OCI-LY3 (cell line): ENCODE measurements at regions not wholly inside any gene's neighbourhood (a gene's known extent, or its start where the extent isn't known, plus 50 kb on each side); places are given as distances from the start of the nearest gene placed in this dataset.

Source experiments
- EZH2phosphoT487 ChIP-seq: fragments of 200-600 bp; shearing (Covaris generic); IDR thresholded peaks from 2 replicates; pipeline ENCODE4 v1.6.1; 2018; ENCODE audit warnings: antibody characterized with exemption, mixed run types, low read depth
- TF ChIP-seq, protein P1 (sequence below): fragments of 200-600, 300-600 bp; sonication (generic); IDR thresholded peaks from 2 replicates; pipeline ENCODE4 v1.5.1; 2014; ENCODE audit warnings: antibody characterized with exemption, low read length, low read depth

DNA sequence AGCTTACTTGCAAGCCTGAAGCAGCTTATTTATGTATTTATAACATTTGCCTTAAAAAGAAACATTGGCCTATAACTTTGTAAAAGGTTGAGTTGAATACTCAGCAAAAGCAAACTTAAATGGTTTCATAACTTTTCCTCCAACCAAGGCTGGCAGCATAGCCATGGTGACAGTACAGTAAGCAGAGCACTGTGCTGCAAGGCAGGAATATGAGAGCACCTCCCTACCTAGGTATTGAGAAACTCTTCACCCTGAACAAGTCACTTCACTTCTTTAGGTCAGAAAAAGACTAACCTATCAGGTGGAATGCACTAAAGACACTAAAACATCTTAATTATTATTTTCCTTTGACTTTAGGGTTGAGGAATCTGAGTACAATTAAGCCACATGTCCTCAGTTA is 63.9 kb upstream of the GYPA start:
- TF ChIP-seq, protein P1, sequence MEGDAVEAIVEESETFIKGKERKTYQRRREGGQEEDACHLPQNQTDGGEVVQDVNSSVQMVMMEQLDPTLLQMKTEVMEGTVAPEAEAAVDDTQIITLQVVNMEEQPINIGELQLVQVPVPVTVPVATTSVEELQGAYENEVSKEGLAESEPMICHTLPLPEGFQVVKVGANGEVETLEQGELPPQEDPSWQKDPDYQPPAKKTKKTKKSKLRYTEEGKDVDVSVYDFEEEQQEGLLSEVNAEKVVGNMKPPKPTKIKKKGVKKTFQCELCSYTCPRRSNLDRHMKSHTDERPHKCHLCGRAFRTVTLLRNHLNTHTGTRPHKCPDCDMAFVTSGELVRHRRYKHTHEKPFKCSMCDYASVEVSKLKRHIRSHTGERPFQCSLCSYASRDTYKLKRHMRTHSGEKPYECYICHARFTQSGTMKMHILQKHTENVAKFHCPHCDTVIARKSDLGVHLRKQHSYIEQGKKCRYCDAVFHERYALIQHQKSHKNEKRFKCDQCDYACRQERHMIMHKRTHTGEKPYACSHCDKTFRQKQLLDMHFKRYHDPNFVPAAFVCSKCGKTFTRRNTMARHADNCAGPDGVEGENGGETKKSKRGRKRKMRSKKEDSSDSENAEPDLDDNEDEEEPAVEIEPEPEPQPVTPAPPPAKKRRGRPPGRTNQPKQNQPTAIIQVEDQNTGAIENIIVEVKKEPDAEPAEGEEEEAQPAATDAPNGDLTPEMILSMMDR, result no peak
- no peak for TF ChIP-seq EZH2phosphoT487
